GM12872 (cell line): ENCODE measurements at regions not wholly inside any gene's neighbourhood (a gene's known extent, or its start where the extent isn't known, plus 50 kb on each side); places are given as distances from the start of the nearest gene placed in this dataset.

Experiments
- TF ChIP-seq, protein P1 (sequence below): IDR thresholded peaks from 3 replicates; pipeline ENCODE4 v1.5.1; 2011; ENCODE audit warnings: low read depth, mild to moderate bottlenecking, low read length, moderate library complexity; ENCODE audit not compliant: insufficient read depth

- TF ChIP-seq, protein P1, sequence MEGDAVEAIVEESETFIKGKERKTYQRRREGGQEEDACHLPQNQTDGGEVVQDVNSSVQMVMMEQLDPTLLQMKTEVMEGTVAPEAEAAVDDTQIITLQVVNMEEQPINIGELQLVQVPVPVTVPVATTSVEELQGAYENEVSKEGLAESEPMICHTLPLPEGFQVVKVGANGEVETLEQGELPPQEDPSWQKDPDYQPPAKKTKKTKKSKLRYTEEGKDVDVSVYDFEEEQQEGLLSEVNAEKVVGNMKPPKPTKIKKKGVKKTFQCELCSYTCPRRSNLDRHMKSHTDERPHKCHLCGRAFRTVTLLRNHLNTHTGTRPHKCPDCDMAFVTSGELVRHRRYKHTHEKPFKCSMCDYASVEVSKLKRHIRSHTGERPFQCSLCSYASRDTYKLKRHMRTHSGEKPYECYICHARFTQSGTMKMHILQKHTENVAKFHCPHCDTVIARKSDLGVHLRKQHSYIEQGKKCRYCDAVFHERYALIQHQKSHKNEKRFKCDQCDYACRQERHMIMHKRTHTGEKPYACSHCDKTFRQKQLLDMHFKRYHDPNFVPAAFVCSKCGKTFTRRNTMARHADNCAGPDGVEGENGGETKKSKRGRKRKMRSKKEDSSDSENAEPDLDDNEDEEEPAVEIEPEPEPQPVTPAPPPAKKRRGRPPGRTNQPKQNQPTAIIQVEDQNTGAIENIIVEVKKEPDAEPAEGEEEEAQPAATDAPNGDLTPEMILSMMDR: no peak
Observed at GRCh38 chr10:60441515-60441914, 51.8 kb upstream of the ANK3 start.

GRCh38 chr10:60439641-60440040 is 50.0 kb upstream of the ANK3 start:
- TF ChIP-seq, protein P1: no peak
